GM12872 (cell line): ENCODE measurements at regions not wholly inside any gene's neighbourhood (a gene's known extent, or its start where the extent isn't known, plus 50 kb on each side); places are given as distances from the start of the nearest gene placed in this dataset.

Experiments
- CTCF ChIP-seq: IDR thresholded peaks from 3 replicates; pipeline ENCODE4 v1.5.1; 2011; ENCODE audit warnings: low read depth, mild to moderate bottlenecking, low read length, moderate library complexity; ENCODE audit not compliant: insufficient read depth

- no peak for TF ChIP-seq CTCF
Observed at GRCh38 chr19:28828276-28828870, 384.6 kb downstream of the UQCRFS1 start.

- TF ChIP-seq CTCF, result no peak
Observed at GRCh38 chr19:28827382-28827781, 385.6 kb downstream of the UQCRFS1 start.

DNA sequence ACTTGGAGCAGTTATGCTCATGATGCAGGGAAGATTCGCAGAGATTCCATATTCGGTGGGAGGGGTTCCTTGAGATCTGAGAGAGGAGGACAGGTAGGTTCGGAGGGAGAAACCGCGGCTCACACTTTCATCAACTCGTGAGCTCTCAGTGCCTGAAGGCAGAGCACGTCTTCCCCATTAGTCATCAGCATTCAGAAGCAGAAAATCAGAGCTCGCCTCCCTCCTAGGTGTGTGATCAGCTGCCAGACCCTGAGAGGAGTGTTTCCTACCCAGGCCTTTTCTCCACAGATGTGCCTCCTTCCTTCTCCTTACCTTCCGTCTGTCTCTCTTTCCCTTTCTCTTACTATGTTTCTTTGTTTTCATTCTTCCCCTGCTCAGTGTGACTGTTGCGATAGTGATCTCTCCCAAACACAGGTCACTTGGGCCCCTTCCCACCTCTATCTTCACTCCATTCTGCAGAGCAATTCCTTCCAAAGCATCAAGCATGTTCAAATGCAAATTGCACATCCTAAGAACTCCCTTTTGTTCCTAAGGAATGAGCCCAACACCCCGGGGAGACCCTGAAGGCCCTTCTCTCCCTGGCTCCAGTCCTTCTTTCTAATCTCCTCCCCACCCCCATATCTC lies 389.5 kb downstream of the UQCRFS1 start:
- TF ChIP-seq CTCF, result no peak

DNA sequence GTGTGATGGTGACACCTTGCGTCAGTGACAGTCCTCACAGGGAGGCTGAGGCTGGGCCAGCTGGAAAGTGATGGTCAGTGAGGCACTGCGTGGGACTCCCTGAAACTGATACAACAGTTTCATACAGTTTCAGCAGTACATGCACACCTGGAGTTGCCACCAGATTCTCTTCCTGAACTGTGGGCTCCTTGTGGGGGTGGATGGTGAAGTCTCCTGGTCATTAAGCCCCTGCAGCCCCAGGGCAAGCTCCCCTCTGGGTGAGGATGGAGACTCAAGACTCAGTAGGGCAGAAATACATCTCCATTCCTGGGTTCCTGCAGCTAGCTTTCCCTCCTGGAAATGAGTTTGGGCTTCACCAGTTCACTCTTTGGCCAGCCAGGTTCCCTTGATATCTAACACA lies 392.7 kb downstream of the UQCRFS1 start:
- no peak for TF ChIP-seq CTCF

- TF ChIP-seq CTCF, result no peak
Observed at GRCh38 chr19:28815257-28815656, 397.7 kb downstream of the UQCRFS1 start.

GRCh38 chr19:28794301-28794700 lies 418.6 kb downstream of the UQCRFS1 start:
- TF ChIP-seq CTCF, result no peak

GRCh38 chr19:28793391-28794168 lies 419.4 kb downstream of the UQCRFS1 start:
- TF ChIP-seq CTCF, result no peak
